HepG2 (cell line): ENCODE measurements at regions not wholly inside any gene's neighbourhood (a gene's known extent, or its start where the extent isn't known, plus 50 kb on each side); places are given as distances from the start of the nearest gene placed in this dataset.

Experiments
- ATAC-seq: fragments of 200-7000 bp; cut with Tn5 transposase; 3 replicates; pipeline ENCODE4 v1.9.1; 2020; ENCODE audit warnings: mild to moderate bottlenecking, moderate library complexity
- BruUV-seq: library from RNA; stranded (reverse); fragments of 400-500 nt; replicated peaks from 2 replicates; lab custom pipeline; 2021; lab: Mats Ljungman, UMichigan
- CTCF ChIA-PET: fragments of 300-600 bp; formaldehyde crosslinking; extraction: SDS; loops from one replicate; lab custom pipeline; 2021; ENCODE audit warnings: low total read pairs, inconsistent platforms, low intra/inter-chr PET ratio; lab: Yijun Ruan, JAX
- POLR2A ChIA-PET: fragments of 350-600 bp; sonication (Branson Sonifier 250); formaldehyde crosslinking; loops from one replicate; lab custom pipeline; 2020; ENCODE audit warnings: antibody characterized with exemption, inconsistent platforms; lab: Yijun Ruan, JAX
- DNase-seq: peaks from one replicate; pipeline ENCODE4 v3.0.0-alpha.2; 2015; ENCODE audit warnings: low spot score
- FAIRE-seq: peaks from 3 replicates; lab custom pipeline; 2011; peaks lifted over from hg19 to GRCh38; lab: Jason Lieb, UNC
- H2AFZ ChIP-seq: one replicate; pipeline ENCODE4 v1.6.1; 2011; ENCODE audit warnings: low read length, inconsistent platforms
- H3K27ac ChIP-seq: fragments of 300-600 bp; 3 replicates; pipeline ENCODE4 v1.8.0; 2011; ENCODE audit warnings: mixed run types, mild to moderate bottlenecking, mixed read lengths, low read length, inconsistent platforms; ENCODE audit not compliant: insufficient read depth; ENCODE audit errors: extremely low read length
- H3K27me3 ChIP-seq, 2 experiments: fragments of 200-600 bp in 1 of 2; 2 replicates in 1 of 2; 3 replicates in 1 of 2; pipeline versions ENCODE4 v1.6.0 to v1.8.0; 2011; ENCODE audit warnings: low read length in 2 of 2, mild to moderate bottlenecking in 2 of 2, moderate library complexity in 2 of 2, inconsistent platforms in 1 of 2; ENCODE audit not compliant: insufficient read depth in 2 of 2, control insufficient read depth in 1 of 2
- H3K36me3 ChIP-seq, 2 experiments: fragments of 200-600 bp in 1 of 2; replicated peaks in 1 of 2; 2 replicates in 1 of 2; 3 replicates in 1 of 2; pipeline versions ENCODE4 v1.5.1 to v1.8.0; 2011; ENCODE audit warnings: low read length in 2 of 2, inconsistent platforms in 1 of 2; ENCODE audit not compliant: insufficient read depth in 2 of 2, control insufficient read depth in 1 of 2
- H3K4me1 ChIP-seq: 2 replicates; pipeline ENCODE4 v1.5.1; 2012; ENCODE audit warnings: low read length, inconsistent platforms; ENCODE audit not compliant: insufficient read depth
- H3K4me2 ChIP-seq: 2 replicates; pipeline ENCODE4 v1.6.0; 2011; ENCODE audit warnings: low read depth, low read length, inconsistent platforms
- H3K4me3 ChIP-seq, 3 experiments: fragments of 200-600 bp in 1 of 3; sonication (generic), shearing (Covaris generic) in 1 of 3; replicated peaks in 1 of 3; 2 replicates each; pipeline ENCODE4 v1.5.1; 2011 to 2016; ENCODE audit warnings: low read length in 3 of 3, inconsistent platforms in 2 of 3, low read depth in 2 of 3, mild to moderate bottlenecking in 2 of 3, control low read depth in 1 of 3, mixed read lengths in 1 of 3; ENCODE audit not compliant: insufficient read depth in 1 of 3
- H3K79me2 ChIP-seq: one replicate; pipeline ENCODE4 v1.6.1; 2011; ENCODE audit warnings: low read length, inconsistent platforms; ENCODE audit not compliant: insufficient read depth
- H3K9ac ChIP-seq: 2 replicates; pipeline ENCODE4 v1.6.0; 2011; ENCODE audit warnings: mild to moderate bottlenecking, low read depth, low read length, inconsistent platforms; ENCODE audit not compliant: insufficient read depth
- H3K9me3 ChIP-seq: 2 replicates; pipeline ENCODE4 v1.5.1; 2012; ENCODE audit warnings: mild to moderate bottlenecking, low read length
- H4K20me1 ChIP-seq: 2 replicates; pipeline ENCODE4 v1.6.0; 2011; ENCODE audit warnings: inconsistent platforms, mild to moderate bottlenecking, low read length, moderate library complexity; ENCODE audit not compliant: insufficient read depth
- ARNT2 ChIP-seq: sonication (generic); formaldehyde crosslinking; IDR thresholded peaks from 2 replicates; pipeline ENCODE4 v1.8.0; 2022; ENCODE audit warnings: mild to moderate bottlenecking, low read depth, missing genetic modification reagents, moderate library complexity
- HINFP ChIP-seq: sonication (generic); formaldehyde crosslinking; IDR thresholded peaks from 2 replicates; pipeline ENCODE4 v1.4.0; 2020; ENCODE audit warnings: low read depth, mild to moderate bottlenecking, missing genetic modification reagents
- NFKB2 ChIP-seq: sonication (generic); formaldehyde crosslinking; IDR thresholded peaks from 2 replicates; pipeline ENCODE4 v1.4.0; 2020; ENCODE audit warnings: missing genetic modification reagents, borderline replicate concordance
- PATZ1 ChIP-seq: sonication (generic); formaldehyde crosslinking; IDR thresholded peaks from 2 replicates; pipeline ENCODE4 v1.4.0; 2020; ENCODE audit warnings: missing genetic modification reagents
- SCMH1 ChIP-seq: sonication (generic); formaldehyde crosslinking; IDR thresholded peaks from 2 replicates; pipeline ENCODE4 v1.9.0; 2021; ENCODE audit warnings: missing genetic modification reagents, mild to moderate bottlenecking, borderline replicate concordance
- SYNCRIP ChIP-seq: fragments of 200-400 bp; formaldehyde crosslinking; IDR thresholded peaks from 2 replicates; pipeline ENCODE4 v1.6.1; 2018; ENCODE audit warnings: mild to moderate bottlenecking, low read depth, low read length; ENCODE audit not compliant: insufficient read depth
- TMF1 ChIP-seq: sonication (generic); formaldehyde crosslinking; IDR thresholded peaks from 2 replicates; pipeline ENCODE4 v1.8.1; 2022; ENCODE audit warnings: low read depth, missing genetic modification reagents
- ZNF275 ChIP-seq: sonication (generic); formaldehyde crosslinking; IDR thresholded peaks from 2 replicates; pipeline ENCODE4 v1.8.0; 2022; ENCODE audit warnings: missing genetic modification reagents, mild to moderate bottlenecking, inconsistent platforms, borderline replicate concordance
- WGBS: methylation state at CpG from one replicate; pipeline ENCODE4 v1.1.6; 2017; ENCODE audit warnings: low lambda C conversion rate; 5-methylcytosine and 5-hydroxymethylcytosine counted together
- in situ Hi-C: cut with HindIII; loops from 2 replicates; pipeline ENCODE4 v1.10.0; 2017; ENCODE audit warnings: low pct_unique_long_range_greater_than_20kb; ENCODE audit not compliant: extremely low pct_ligation_motif_present
- intact Hi-C: fragments of 100-400 bp; cut with micrococcal nuclease; formaldehyde crosslinking; loops from one replicate; pipeline ENCODE4 v1.10.0; 2022; ENCODE audit not compliant: unreplicated experiment

- ChIA-PET CTCF (no interaction called here), POLR2A (no interaction called here)
- H3K4me1 ChIP-seq, result no peaks in the 10 kb centered on the region
- 36% methylated on average over 2 of the region's 2 CpGs for WGBS
- in situ Hi-C loops, result no loop called here
- H3K27me3 ChIP-seq, result no peaks in the 10 kb centered on the region
- TF ChIP-seq ZNF275 (CRISPR knock-in tag) (no peak), ARNT2 (CRISPR knock-in tag) (no peak), TMF1 (CRISPR knock-in tag) (no peak), HINFP (CRISPR knock-in tag) (no peak), NFKB2 (CRISPR knock-in tag) (no peak), SYNCRIP (no peak), SCMH1 (no peak), PATZ1 (CRISPR knock-in tag) (no peak)
- TF ChIP-seq, all 625 proteins: peak for 0
- intact Hi-C loops, result no loop called here
- Histone ChIP-seq H3K4me2 (no peak overlapping the region), H2AFZ (no peak overlapping the region), H3K79me2 (no peaks in the 10 kb centered on the region), H3K9me3 (no peaks in the 10 kb centered on the region), H3K4me3 (no peak overlapping the region), H4K20me1 (no peaks in the 10 kb centered on the region), H3K36me3 (no peaks in the 10 kb centered on the region), H3K9ac (no peak overlapping the region), H3K27ac (no peak overlapping the region)
- DNase-seq (no peak), ATAC-seq (no peak), FAIRE-seq (no peak)
- BruUV-seq, result no TSS peak
Observed at GRCh38 chr7:85384392-85384791, 197.5 kb upstream of the SEMA3D start.
